B cell (primary cell): ENCODE measurements at regions not wholly inside any gene's neighbourhood (a gene's known extent, or its start where the extent isn't known, plus 50 kb on each side); places are given as distances from the start of the nearest gene placed in this dataset.

ENCODE experiments used
- EZH2 ChIP-seq: IDR thresholded peaks from 2 replicates; pipeline ENCODE4 v1.6.1; 2012; ENCODE audit warnings: borderline replicate concordance, low read depth, mild to moderate bottlenecking, moderate library complexity, low read length; ENCODE audit not compliant: insufficient read depth, poor library complexity, severe bottlenecking
- TF ChIP-seq, protein P1 (sequence below): fragments of 200-600 bp; IDR thresholded peaks from one replicate; pipeline ENCODE4 v1.8.0; 2022; ENCODE audit warnings: antibody characterized with exemption, mild to moderate bottlenecking

DNA sequence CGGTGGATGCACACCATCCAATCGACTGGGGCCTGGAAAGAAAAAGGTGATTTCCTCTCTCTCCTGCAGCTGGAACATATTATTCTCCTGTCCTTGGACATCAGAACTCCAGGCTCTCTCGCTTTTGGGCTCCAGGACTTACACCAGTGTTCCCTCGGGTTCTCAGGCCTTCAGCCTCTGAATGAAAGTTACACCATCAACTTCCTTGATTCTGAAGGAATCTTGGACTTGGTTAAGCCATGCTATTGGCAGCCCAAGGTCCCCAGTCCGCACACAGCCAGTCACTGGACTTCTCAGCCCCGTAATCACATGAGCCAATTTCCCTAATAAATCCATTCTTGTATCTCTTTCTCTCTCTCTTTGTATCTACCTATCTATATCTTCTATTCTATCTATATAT, 418.9 kb downstream of the IRS1 start:
- TF ChIP-seq, protein P1, sequence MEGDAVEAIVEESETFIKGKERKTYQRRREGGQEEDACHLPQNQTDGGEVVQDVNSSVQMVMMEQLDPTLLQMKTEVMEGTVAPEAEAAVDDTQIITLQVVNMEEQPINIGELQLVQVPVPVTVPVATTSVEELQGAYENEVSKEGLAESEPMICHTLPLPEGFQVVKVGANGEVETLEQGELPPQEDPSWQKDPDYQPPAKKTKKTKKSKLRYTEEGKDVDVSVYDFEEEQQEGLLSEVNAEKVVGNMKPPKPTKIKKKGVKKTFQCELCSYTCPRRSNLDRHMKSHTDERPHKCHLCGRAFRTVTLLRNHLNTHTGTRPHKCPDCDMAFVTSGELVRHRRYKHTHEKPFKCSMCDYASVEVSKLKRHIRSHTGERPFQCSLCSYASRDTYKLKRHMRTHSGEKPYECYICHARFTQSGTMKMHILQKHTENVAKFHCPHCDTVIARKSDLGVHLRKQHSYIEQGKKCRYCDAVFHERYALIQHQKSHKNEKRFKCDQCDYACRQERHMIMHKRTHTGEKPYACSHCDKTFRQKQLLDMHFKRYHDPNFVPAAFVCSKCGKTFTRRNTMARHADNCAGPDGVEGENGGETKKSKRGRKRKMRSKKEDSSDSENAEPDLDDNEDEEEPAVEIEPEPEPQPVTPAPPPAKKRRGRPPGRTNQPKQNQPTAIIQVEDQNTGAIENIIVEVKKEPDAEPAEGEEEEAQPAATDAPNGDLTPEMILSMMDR: no peak
- no peak for TF ChIP-seq EZH2
